Ishikawa (cell line): ENCODE measurements at regions not wholly inside any gene's neighbourhood (a gene's known extent, or its start where the extent isn't known, plus 50 kb on each side); places are given as distances from the start of the nearest gene placed in this dataset.

Experiments used
- CEBPB ChIP-seq: IDR thresholded peaks from 2 replicates; pipeline ENCODE4 v1.6.1; 2012
- CREB1 ChIP-seq: IDR thresholded peaks from 2 replicates; pipeline ENCODE4 v1.6.1; 2012; ENCODE audit warnings: low read depth
- EGR1 ChIP-seq: IDR thresholded peaks from 2 replicates; pipeline ENCODE4 v1.6.1; 2012
- EP300 ChIP-seq: IDR thresholded peaks from 2 replicates; pipeline ENCODE4 v1.6.1; 2012; ENCODE audit warnings: borderline replicate concordance
- FOXM1 ChIP-seq: IDR thresholded peaks from 2 replicates; pipeline ENCODE4 v1.6.1; 2012; ENCODE audit warnings: low read depth, borderline replicate concordance
- MAX ChIP-seq: IDR thresholded peaks from 2 replicates; pipeline ENCODE4 v1.6.1; 2012
- NFIC ChIP-seq: IDR thresholded peaks from 2 replicates; pipeline ENCODE4 v1.6.1; 2012
- RAD21 ChIP-seq: IDR thresholded peaks from 2 replicates; pipeline ENCODE4 v1.6.1; 2012; ENCODE audit warnings: low read depth
- REST ChIP-seq: IDR thresholded peaks from 2 replicates; pipeline ENCODE4 v1.6.1; 2012; ENCODE audit warnings: low read depth, mild to moderate bottlenecking
- TAF1 ChIP-seq: IDR thresholded peaks from 2 replicates; pipeline ENCODE4 v1.6.1; 2012; ENCODE audit warnings: low read depth, mild to moderate bottlenecking
- TCF12 ChIP-seq: IDR thresholded peaks from 2 replicates; pipeline ENCODE4 v1.6.1; 2012; ENCODE audit warnings: low read depth
- USF1 ChIP-seq: IDR thresholded peaks from 2 replicates; pipeline ENCODE4 v1.6.1; 2012
- YY1 ChIP-seq: IDR thresholded peaks from 2 replicates; pipeline ENCODE4 v1.6.1; 2012; ENCODE audit warnings: low read depth

DNA sequence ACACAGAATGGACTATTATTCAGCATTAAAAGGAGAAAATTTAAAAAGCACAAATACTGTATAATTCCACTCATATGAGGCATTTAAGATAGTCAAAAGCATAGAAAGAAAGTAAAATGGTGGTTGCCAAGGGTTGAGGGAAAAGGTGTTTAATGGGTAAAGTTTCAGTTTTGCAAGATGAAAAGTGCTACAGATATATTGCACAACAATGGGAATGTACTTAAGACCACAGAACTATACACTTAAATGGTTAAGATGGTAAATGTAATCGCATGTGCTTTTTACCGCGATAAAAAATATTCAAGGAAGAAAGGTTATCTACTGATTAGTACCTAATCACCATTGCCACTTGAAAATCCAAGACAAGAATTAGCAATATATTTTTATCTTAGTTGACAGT lies 71.8 kb upstream of the NOX3 start:
- TF ChIP-seq USF1 (no peak), EGR1 (no peak), EP300 (no peak), REST (no peak), RAD21 (no peak), YY1 (no peak), CREB1 (no peak), TAF1 (no peak), MAX (no peak), CEBPB (no peak), TCF12 (no peak), NFIC (no peak), FOXM1 (no peak)
